ENCODE measurements at regions not wholly inside any gene's neighbourhood (a gene's known extent, or its start where the extent isn't known, plus 50 kb on each side); places are given as distances from the start of the nearest gene placed in this dataset.

DNA sequence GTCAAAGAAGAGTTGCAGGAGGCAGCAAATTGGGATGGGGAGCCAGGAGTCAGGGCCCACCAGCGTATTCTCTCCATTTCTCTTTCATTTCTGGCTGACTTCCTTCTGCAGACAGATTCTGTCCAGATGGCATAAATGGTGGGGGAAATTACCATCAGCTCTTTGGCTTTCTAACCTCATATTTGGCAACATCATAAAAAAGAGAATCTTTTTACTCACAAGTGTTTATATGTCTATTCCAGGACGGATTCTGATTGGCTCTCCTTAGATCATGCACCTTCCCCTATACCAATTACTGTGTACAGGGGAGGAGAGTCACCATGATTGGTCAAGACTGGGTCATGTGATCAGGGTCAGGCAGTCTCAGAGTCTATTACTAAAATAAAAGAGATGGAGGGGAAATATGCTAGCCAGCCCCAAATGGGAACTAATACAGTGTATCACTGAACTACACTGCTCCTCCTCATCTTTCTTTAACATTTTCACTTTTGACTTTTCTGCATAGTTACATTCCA is 537.1 kb upstream of the EEF2KMT start:
- Histone ChIP-seq H3K36me3 (ENCODE audit: insufficient read depth) (no peaks in the 10 kb centered on the region), H3K79me2 (replicated peaks; ENCODE audit: insufficient read depth) (no peaks in the 10 kb centered on the region), H3K4me1 (ENCODE audit: insufficient read depth) (peaks cover 7% of the 10 kb centered on the region; the same call in 1 of the 2 replicates), H3K4me2 (no peak overlapping the region), H2AFZ (no peak overlapping the region), H3K27ac (ENCODE audit: low read depth) (no peak overlapping the region), H3K27me3 (ENCODE audit: insufficient read depth) (no peaks in the 10 kb centered on the region), H4K20me1 (replicated peaks; ENCODE audit: insufficient read depth) (no peaks in the 10 kb centered on the region), H3K4me3 (no peak overlapping the region), H3F3A (replicated peaks; ENCODE audit: low read depth) (no peaks in the 10 kb centered on the region), H3K9me2 (ENCODE audit: insufficient read depth) (no peaks in the 10 kb centered on the region)
- no peak for DNase-seq (ENCODE audit: low spot score)
- Mint-ChIP-seq H3K27ac (no peak overlapping the region), H3K4me1 (peaks cover 8% of the 10 kb centered on the region), H3K4me3 (no peak overlapping the region), H3K9me3 (no peaks in the 10 kb centered on the region), H3K36me3 (ENCODE audit: low read depth) (no peaks in the 10 kb centered on the region), H3K27me3 (ENCODE audit: insufficient read depth, low read depth, poor library complexity) (peaks cover 5% of the 10 kb centered on the region)
- ATAC-seq: no peak
- TF ChIP-seq POLR2AphosphoS5 (IDR thresholded peaks at IDR 0.05; ENCODE audit: low read depth) (no peak), ZNF462 (CRISPR knock-in tag; IDR thresholded peaks at IDR 0.05) (no peak), EZH2phosphoT487 (IDR thresholded peaks at IDR 0.05; ENCODE audit: unreplicated experiment) (no peak), ZNF114 (CRISPR knock-in tag; IDR thresholded peaks at IDR 0.05) (no peak), EZH2 (IDR thresholded peaks at IDR 0.05; ENCODE audit: low read depth, unreplicated experiment) (no peak), NANOG (IDR thresholded peaks at IDR 0.05; ENCODE audit: borderline replicate concordance) (no peak), CTCF (conservative IDR thresholded peaks at IDR 0.05; ENCODE audit: low read depth in 2 of 2) (no peak), JUNB (IDR thresholded peaks at IDR 0.05; ENCODE audit: unreplicated experiment) (no peak), ZNF331 (CRISPR knock-in tag; IDR thresholded peaks at IDR 0.05; ENCODE audit: low read depth) (no peak), STAT1 (IDR thresholded peaks at IDR 0.05; ENCODE audit: unreplicated experiment) (no peak), CREB1 (CRISPR knock-in tag; IDR thresholded peaks at IDR 0.05; ENCODE audit: low read depth) (no peak)
- TF ChIP-seq, protein P1, sequence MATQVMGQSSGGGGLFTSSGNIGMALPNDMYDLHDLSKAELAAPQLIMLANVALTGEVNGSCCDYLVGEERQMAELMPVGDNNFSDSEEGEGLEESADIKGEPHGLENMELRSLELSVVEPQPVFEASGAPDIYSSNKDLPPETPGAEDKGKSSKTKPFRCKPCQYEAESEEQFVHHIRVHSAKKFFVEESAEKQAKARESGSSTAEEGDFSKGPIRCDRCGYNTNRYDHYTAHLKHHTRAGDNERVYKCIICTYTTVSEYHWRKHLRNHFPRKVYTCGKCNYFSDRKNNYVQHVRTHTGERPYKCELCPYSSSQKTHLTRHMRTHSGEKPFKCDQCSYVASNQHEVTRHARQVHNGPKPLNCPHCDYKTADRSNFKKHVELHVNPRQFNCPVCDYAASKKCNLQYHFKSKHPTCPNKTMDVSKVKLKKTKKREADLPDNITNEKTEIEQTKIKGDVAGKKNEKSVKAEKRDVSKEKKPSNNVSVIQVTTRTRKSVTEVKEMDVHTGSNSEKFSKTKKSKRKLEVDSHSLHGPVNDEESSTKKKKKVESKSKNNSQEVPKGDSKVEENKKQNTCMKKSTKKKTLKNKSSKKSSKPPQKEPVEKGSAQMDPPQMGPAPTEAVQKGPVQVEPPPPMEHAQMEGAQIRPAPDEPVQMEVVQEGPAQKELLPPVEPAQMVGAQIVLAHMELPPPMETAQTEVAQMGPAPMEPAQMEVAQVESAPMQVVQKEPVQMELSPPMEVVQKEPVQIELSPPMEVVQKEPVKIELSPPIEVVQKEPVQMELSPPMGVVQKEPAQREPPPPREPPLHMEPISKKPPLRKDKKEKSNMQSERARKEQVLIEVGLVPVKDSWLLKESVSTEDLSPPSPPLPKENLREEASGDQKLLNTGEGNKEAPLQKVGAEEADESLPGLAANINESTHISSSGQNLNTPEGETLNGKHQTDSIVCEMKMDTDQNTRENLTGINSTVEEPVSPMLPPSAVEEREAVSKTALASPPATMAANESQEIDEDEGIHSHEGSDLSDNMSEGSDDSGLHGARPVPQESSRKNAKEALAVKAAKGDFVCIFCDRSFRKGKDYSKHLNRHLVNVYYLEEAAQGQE (IDR thresholded peaks at IDR 0.05; ENCODE audit: unreplicated experiment): no peak
- TF ChIP-seq, protein P2, sequence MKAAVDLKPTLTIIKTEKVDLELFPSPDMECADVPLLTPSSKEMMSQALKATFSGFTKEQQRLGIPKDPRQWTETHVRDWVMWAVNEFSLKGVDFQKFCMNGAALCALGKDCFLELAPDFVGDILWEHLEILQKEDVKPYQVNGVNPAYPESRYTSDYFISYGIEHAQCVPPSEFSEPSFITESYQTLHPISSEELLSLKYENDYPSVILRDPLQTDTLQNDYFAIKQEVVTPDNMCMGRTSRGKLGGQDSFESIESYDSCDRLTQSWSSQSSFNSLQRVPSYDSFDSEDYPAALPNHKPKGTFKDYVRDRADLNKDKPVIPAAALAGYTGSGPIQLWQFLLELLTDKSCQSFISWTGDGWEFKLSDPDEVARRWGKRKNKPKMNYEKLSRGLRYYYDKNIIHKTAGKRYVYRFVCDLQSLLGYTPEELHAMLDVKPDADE (IDR thresholded peaks at IDR 0.05): no peak
